ENCODE measurements at regions not wholly inside any gene's neighbourhood (a gene's known extent, or its start where the extent isn't known, plus 50 kb on each side); places are given as distances from the start of the nearest gene placed in this dataset.

- DNase-seq = no peak
Observed at GRCh38 chr19:34120141-34120540, 52.2 kb upstream of the LSM14A start.

- DNase-seq = no peak
Observed at GRCh38 chr19:34120846-34121639, 51.3 kb upstream of the LSM14A start.

Measured in hippocampal formation (tissue), 2 donors.